Mucosa of stomach (tissue), 1 donor: ENCODE measurements at regions not wholly inside any gene's neighbourhood (a gene's known extent, or its start where the extent isn't known, plus 50 kb on each side); places are given as distances from the start of the nearest gene placed in this dataset.
"Not testable (repeated sequence)": the region's sequence is repeated elsewhere in the genome, so short reads cannot be mapped to it uniquely, and the experiment has no call there.

Experiments
- H3K27me3 ChIP-seq: one replicate; pipeline ENCODE4 v1.7.0; 2013; ENCODE audit warnings: mild to moderate bottlenecking, low read length; ENCODE audit not compliant: control insufficient read depth, insufficient read depth
- H3K36me3 ChIP-seq: one replicate; pipeline ENCODE4 v1.7.0; 2013; ENCODE audit warnings: low read length; ENCODE audit not compliant: control insufficient read depth, insufficient read depth
- H3K4me1 ChIP-seq: one replicate; pipeline ENCODE4 v1.7.0; 2013; ENCODE audit warnings: mild to moderate bottlenecking, low read length; ENCODE audit not compliant: control insufficient read depth, insufficient read depth
- H3K4me3 ChIP-seq: one replicate; pipeline ENCODE4 v1.7.0; 2013; ENCODE audit warnings: low read length
- H3K9ac ChIP-seq: one replicate; pipeline ENCODE4 v1.7.0; 2013; ENCODE audit warnings: mild to moderate bottlenecking, low read length, moderate library complexity
- H3K9me3 ChIP-seq: one replicate; pipeline ENCODE4 v1.7.0; 2013; ENCODE audit warnings: mild to moderate bottlenecking, low read length, moderate library complexity; ENCODE audit not compliant: control insufficient read depth
- donor health status: Pancreatic carcinoma.

GRCh38 chr2:147592784-147593183, 252.0 kb upstream of the ACVR2A start:
- H3K36me3 ChIP-seq, H3K9me3 ChIP-seq, H3K9ac ChIP-seq, H3K4me3 ChIP-seq, H3K4me1 ChIP-seq, H3K27me3 ChIP-seq: not testable (repeated sequence)

- H3K27me3 ChIP-seq: no peaks in the 10 kb centered on the region
- no peak overlapping the region for H3K4me3 ChIP-seq
- H3K9me3 ChIP-seq: peaks cover 5% of the 10 kb centered on the region
- H3K9ac ChIP-seq: no peak overlapping the region
- H3K4me1 ChIP-seq: no peaks in the 10 kb centered on the region
- H3K36me3 ChIP-seq: no peaks in the 10 kb centered on the region
Measured at GRCh38 chr2:147589127-147589526, 255.7 kb upstream of the ACVR2A start.

GRCh38 chr2:147588191-147588590, 256.6 kb upstream of the ACVR2A start:
- no peaks in the 10 kb centered on the region for H3K36me3 ChIP-seq
- no peaks in the 10 kb centered on the region for H3K27me3 ChIP-seq
- no peak overlapping the region for H3K9ac ChIP-seq

GRCh38 chr2:147578529-147578928, 266.3 kb upstream of the ACVR2A start:
- Histone ChIP-seq H3K36me3 (no peaks in the 10 kb centered on the region), H3K4me3 (no peak overlapping the region), H3K9me3 (no peaks in the 10 kb centered on the region), H3K9ac (no peak overlapping the region), H3K27me3 (no peaks in the 10 kb centered on the region), H3K4me1 (no peaks in the 10 kb centered on the region)

More at GRCh38 chr2:147588191-147588590, 256.6 kb upstream of the ACVR2A start:
- Histone ChIP-seq H3K4me1 (no peaks in the 10 kb centered on the region), H3K4me3 (no peak overlapping the region), H3K9me3 (peaks cover 5% of the 10 kb centered on the region)

- Histone ChIP-seq H3K9ac (no peak overlapping the region), H3K27me3 (no peaks in the 10 kb centered on the region), H3K4me3 (no peak overlapping the region), H3K36me3 (no peaks in the 10 kb centered on the region), H3K9me3 (no peaks in the 10 kb centered on the region), H3K4me1 (no peaks in the 10 kb centered on the region)
Measured at GRCh38 chr2:147577998-147578380, 266.8 kb upstream of the ACVR2A start.

GRCh38 chr2:147577323-147577997, 267.4 kb upstream of the ACVR2A start:
- Histone ChIP-seq H3K27me3 (no peaks in the 10 kb centered on the region), H3K9ac (no peak overlapping the region), H3K4me3 (no peak overlapping the region), H3K4me1 (no peaks in the 10 kb centered on the region), H3K9me3 (no peaks in the 10 kb centered on the region), H3K36me3 (no peaks in the 10 kb centered on the region)

- H3K36me3 ChIP-seq: no peaks in the 10 kb centered on the region
- H3K4me1 ChIP-seq: no peaks in the 10 kb centered on the region
- H3K4me3 ChIP-seq: no peak overlapping the region
- no peak overlapping the region for H3K9ac ChIP-seq
- no peaks in the 10 kb centered on the region for H3K9me3 ChIP-seq
- H3K27me3 ChIP-seq: no peaks in the 10 kb centered on the region
Measured at GRCh38 chr2:147575106-147575505, 269.7 kb upstream of the ACVR2A start.

- no peaks in the 10 kb centered on the region for H3K9me3 ChIP-seq
- H3K4me1 ChIP-seq: no peaks in the 10 kb centered on the region
- no peak overlapping the region for H3K4me3 ChIP-seq
- no peak overlapping the region for H3K9ac ChIP-seq
- H3K27me3 ChIP-seq: no peaks in the 10 kb centered on the region
- no peaks in the 10 kb centered on the region for H3K36me3 ChIP-seq
Measured at GRCh38 chr2:147572622-147573021, 272.2 kb upstream of the ACVR2A start.

- Histone ChIP-seq H3K27me3 (no peaks in the 10 kb centered on the region), H3K4me1 (no peaks in the 10 kb centered on the region), H3K9ac (no peak overlapping the region), H3K9me3 (no peaks in the 10 kb centered on the region), H3K36me3 (no peaks in the 10 kb centered on the region), H3K4me3 (no peak overlapping the region)
Measured at GRCh38 chr2:147569426-147569825, 275.4 kb upstream of the ACVR2A start.

- Histone ChIP-seq H3K4me3 (no peak overlapping the region), H3K4me1 (no peaks in the 10 kb centered on the region), H3K36me3 (no peaks in the 10 kb centered on the region), H3K9me3 (no peaks in the 10 kb centered on the region), H3K9ac (no peak overlapping the region), H3K27me3 (no peaks in the 10 kb centered on the region)
Measured at GRCh38 chr2:147568109-147568508, 276.7 kb upstream of the ACVR2A start.

GRCh38 chr2:147567136-147567535, 277.7 kb upstream of the ACVR2A start:
- Histone ChIP-seq H3K4me3 (no peak overlapping the region), H3K36me3 (no peaks in the 10 kb centered on the region), H3K9me3 (no peaks in the 10 kb centered on the region), H3K9ac (no peak overlapping the region), H3K27me3 (no peaks in the 10 kb centered on the region), H3K4me1 (no peaks in the 10 kb centered on the region)

GRCh38 chr2:147560810-147561535, 283.9 kb upstream of the ACVR2A start:
- Histone ChIP-seq H3K9ac (no peak overlapping the region), H3K27me3 (no peaks in the 10 kb centered on the region), H3K36me3 (no peaks in the 10 kb centered on the region), H3K4me3 (no peak overlapping the region), H3K9me3 (no peaks in the 10 kb centered on the region), H3K4me1 (no peaks in the 10 kb centered on the region)
